Keratinocyte (primary cell): ENCODE measurements at regions not wholly inside any gene's neighbourhood (a gene's known extent, or its start where the extent isn't known, plus 50 kb on each side); places are given as distances from the start of the nearest gene placed in this dataset.

Source experiments
- DNase-seq: peaks from one replicate; pipeline ENCODE4 v3.0.0-alpha.2; 2011; ENCODE audit warnings: low read depth, missing footprints, low spot score
- FAIRE-seq: peaks from 2 replicates; lab custom pipeline; 2011; peaks lifted over from hg19 to GRCh38; lab: Jason Lieb, UNC
- H2AFZ ChIP-seq: 2 replicates; pipeline ENCODE4 v1.6.0; 2012; ENCODE audit warnings: low read length, control low read depth, inconsistent platforms; ENCODE audit not compliant: control insufficient read depth
- H3K27ac ChIP-seq: 2 replicates; pipeline ENCODE4 v1.5.1; 2011; ENCODE audit warnings: low read length; ENCODE audit not compliant: control insufficient read depth, insufficient read depth
- H3K27me3 ChIP-seq: 3 replicates; pipeline ENCODE4 v1.6.0; 2011; ENCODE audit warnings: low read length; ENCODE audit not compliant: control insufficient read depth, insufficient read depth; ENCODE audit errors: extremely low read depth
- H3K36me3 ChIP-seq, 2 experiments: 2 replicates in 1 of 2; 3 replicates in 1 of 2; pipeline ENCODE4 v1.5.1; 2011; ENCODE audit warnings: low read length in 2 of 2, mild to moderate bottlenecking in 1 of 2; ENCODE audit not compliant: control insufficient read depth in 2 of 2, insufficient read depth in 2 of 2; ENCODE audit errors: extremely low read depth in 1 of 2
- H3K4me1 ChIP-seq: 3 replicates; pipeline ENCODE4 v1.5.1; 2011; ENCODE audit warnings: low read length; ENCODE audit not compliant: control insufficient read depth, insufficient read depth; ENCODE audit errors: extremely low read depth
- H3K4me2 ChIP-seq: 3 replicates; pipeline ENCODE4 v1.6.0; 2011; ENCODE audit warnings: low read depth, low read length; ENCODE audit not compliant: control insufficient read depth, insufficient read depth; ENCODE audit errors: extremely low read depth
- H3K4me3 ChIP-seq, 3 experiments: fragments of 200-600 bp in 1 of 3; sonication (generic) in 1 of 3; 2 replicates in 2 of 3; 3 replicates in 1 of 3; pipeline ENCODE4 v1.5.1; 2011 to 2016; ENCODE audit warnings: low read length in 3 of 3, mild to moderate bottlenecking in 3 of 3, control low read depth in 2 of 3, inconsistent platforms in 1 of 3, low read depth in 1 of 3, mixed read lengths in 1 of 3, mixed run types in 1 of 3, moderate library complexity in 1 of 3; ENCODE audit not compliant: control insufficient read depth in 2 of 3, insufficient read depth in 2 of 3; ENCODE audit errors: extremely low read depth in 1 of 3
- H3K79me2 ChIP-seq: 2 replicates; pipeline ENCODE4 v1.6.0; 2012; ENCODE audit warnings: low read length; ENCODE audit not compliant: control insufficient read depth, insufficient read depth
- H3K9ac ChIP-seq: 3 replicates; pipeline ENCODE4 v1.6.0; 2011; ENCODE audit warnings: low read length; ENCODE audit not compliant: control insufficient read depth, insufficient read depth; ENCODE audit errors: extremely low read depth
- H3K9me1 ChIP-seq: 3 replicates; pipeline ENCODE4 v1.6.0; 2011; ENCODE audit warnings: low read length; ENCODE audit not compliant: control insufficient read depth, insufficient read depth; ENCODE audit errors: extremely low read depth
- H3K9me3 ChIP-seq: 2 replicates; pipeline ENCODE4 v1.5.1; 2012; ENCODE audit warnings: low read depth, low read length; ENCODE audit not compliant: control insufficient read depth
- H4K20me1 ChIP-seq: 3 replicates; pipeline ENCODE4 v1.6.0; 2011; ENCODE audit warnings: low read length; ENCODE audit not compliant: control insufficient read depth, insufficient read depth; ENCODE audit errors: extremely low read depth
- EZH2 ChIP-seq: IDR thresholded peaks from one replicate; pipeline ENCODE4 v1.6.1; 2012; ENCODE audit warnings: inconsistent platforms, mild to moderate bottlenecking, low read length, moderate library complexity
- dilution Hi-C: fragments of 300-500 bp; cut with MboI; formaldehyde crosslinking; loops from one replicate; pipeline ENCODE4 v1.7.0; 2020; ENCODE audit warnings: low sequenced_read_pairs; ENCODE audit not compliant: extremely low pct_ligation_motif_present
- TF ChIP-seq, protein P1 (sequence below), 3 experiments: IDR thresholded peaks in 1 of 3; conservative IDR thresholded peaks in 1 of 3; optimal IDR thresholded peaks in 1 of 3; 2 replicates in 2 of 3; 3 replicates in 1 of 3; pipeline versions ENCODE3 to v1.5.1; 2011; ENCODE audit warnings: low read length in 3 of 3, mild to moderate bottlenecking in 3 of 3, moderate library complexity in 2 of 3, control low read depth in 1 of 3, inconsistent platforms in 1 of 3; ENCODE audit not compliant: insufficient read depth in 2 of 3; ENCODE audit errors: extremely low read depth in 1 of 3

DNA sequence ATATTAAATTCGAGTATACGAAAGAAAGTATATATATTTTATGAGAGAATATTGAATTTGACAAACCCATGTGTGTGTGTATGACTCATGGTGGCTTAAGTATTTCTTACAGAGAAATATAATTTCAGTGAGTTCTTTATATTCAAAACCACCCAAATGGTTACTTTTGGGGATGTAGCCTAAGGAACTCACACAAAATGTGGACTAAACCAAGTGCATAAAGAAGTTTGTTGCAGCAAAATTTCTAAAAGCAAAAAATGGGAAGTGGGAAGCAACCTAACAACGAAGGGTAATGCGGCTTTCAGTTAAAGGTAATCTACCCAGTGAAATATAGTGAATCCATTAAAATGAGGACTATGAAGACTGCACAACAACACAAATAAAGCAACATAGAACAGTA is 277.1 kb downstream of the EDEM1 start:
- no peak overlapping the region for H3K4me2 ChIP-seq
- H3K9me3 ChIP-seq = no peaks in the 10 kb centered on the region
- dilution Hi-C loops = no loop called here
- no peak for DNase-seq
- no peaks in the 10 kb centered on the region for H3K79me2 ChIP-seq
- no peak for FAIRE-seq
- H3K9me1 ChIP-seq = no peaks in the 10 kb centered on the region
- no peak overlapping the region for H3K4me3 ChIP-seq
- H3K9ac ChIP-seq = no peak overlapping the region
- no peak overlapping the region for H2AFZ ChIP-seq
- H3K27me3 ChIP-seq = no peaks in the 10 kb centered on the region
- TF ChIP-seq, protein P1, sequence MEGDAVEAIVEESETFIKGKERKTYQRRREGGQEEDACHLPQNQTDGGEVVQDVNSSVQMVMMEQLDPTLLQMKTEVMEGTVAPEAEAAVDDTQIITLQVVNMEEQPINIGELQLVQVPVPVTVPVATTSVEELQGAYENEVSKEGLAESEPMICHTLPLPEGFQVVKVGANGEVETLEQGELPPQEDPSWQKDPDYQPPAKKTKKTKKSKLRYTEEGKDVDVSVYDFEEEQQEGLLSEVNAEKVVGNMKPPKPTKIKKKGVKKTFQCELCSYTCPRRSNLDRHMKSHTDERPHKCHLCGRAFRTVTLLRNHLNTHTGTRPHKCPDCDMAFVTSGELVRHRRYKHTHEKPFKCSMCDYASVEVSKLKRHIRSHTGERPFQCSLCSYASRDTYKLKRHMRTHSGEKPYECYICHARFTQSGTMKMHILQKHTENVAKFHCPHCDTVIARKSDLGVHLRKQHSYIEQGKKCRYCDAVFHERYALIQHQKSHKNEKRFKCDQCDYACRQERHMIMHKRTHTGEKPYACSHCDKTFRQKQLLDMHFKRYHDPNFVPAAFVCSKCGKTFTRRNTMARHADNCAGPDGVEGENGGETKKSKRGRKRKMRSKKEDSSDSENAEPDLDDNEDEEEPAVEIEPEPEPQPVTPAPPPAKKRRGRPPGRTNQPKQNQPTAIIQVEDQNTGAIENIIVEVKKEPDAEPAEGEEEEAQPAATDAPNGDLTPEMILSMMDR (optimal IDR thresholded peaks at IDR 0.05 in 1 of 3, IDR thresholded peaks at IDR 0.05 in 1 of 3, conservative IDR thresholded peaks at IDR 0.05 in 1 of 3; ENCODE audit: extremely low read depth in 1 of 3, insufficient read depth in 2 of 3, low read length in 3 of 3) = no peak
- TF ChIP-seq EZH2 = no peak
- no peaks in the 10 kb centered on the region for H3K4me1 ChIP-seq
- H4K20me1 ChIP-seq = no peaks in the 10 kb centered on the region
- H3K36me3 ChIP-seq = no peaks in the 10 kb centered on the region
- no peak overlapping the region for H3K27ac ChIP-seq

DNA sequence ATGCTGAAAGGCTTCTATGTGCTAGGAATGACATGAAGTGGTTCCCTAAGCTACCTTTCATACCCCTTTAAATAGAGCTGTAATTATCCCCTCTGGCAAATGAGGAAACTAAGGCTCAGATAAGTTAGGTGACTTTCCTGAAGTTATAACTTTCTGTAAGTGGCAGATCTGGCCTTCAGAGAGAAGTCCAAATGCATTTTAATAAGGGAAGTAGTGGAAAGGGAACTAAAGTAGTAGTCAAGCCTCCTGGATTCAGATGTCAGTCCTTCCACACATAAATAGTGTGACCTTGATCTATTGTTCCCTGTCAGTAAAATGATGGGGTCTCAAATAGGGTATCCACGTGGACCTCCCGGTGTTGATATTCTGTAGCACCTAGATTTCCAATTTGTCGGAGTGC is 277.7 kb downstream of the EDEM1 start:
- Histone ChIP-seq H3K27ac (no peak overlapping the region), H3K4me3 (no peak overlapping the region), H3K9me3 (no peaks in the 10 kb centered on the region), H3K27me3 (no peaks in the 10 kb centered on the region), H3K9ac (no peak overlapping the region), H2AFZ (no peak overlapping the region), H4K20me1 (no peaks in the 10 kb centered on the region), H3K4me2 (no peak overlapping the region), H3K9me1 (no peaks in the 10 kb centered on the region), H3K4me1 (no peaks in the 10 kb centered on the region), H3K79me2 (no peaks in the 10 kb centered on the region), H3K36me3 (no peaks in the 10 kb centered on the region)
- no peak for FAIRE-seq
- dilution Hi-C loops = no loop called here
- DNase-seq = no peak
- TF ChIP-seq EZH2 = no peak
- TF ChIP-seq, protein P1 (optimal IDR thresholded peaks at IDR 0.05 in 1 of 3, IDR thresholded peaks at IDR 0.05 in 1 of 3, conservative IDR thresholded peaks at IDR 0.05 in 1 of 3; ENCODE audit: extremely low read depth in 1 of 3, insufficient read depth in 2 of 3, low read length in 3 of 3) = no peak
